C4-2B (cell line): ENCODE measurements at regions not wholly inside any gene's neighbourhood (a gene's known extent, or its start where the extent isn't known, plus 50 kb on each side); places are given as distances from the start of the nearest gene placed in this dataset.

Experiments used
- ZFX ChIP-seq: fragments of 450-650 bp; IDR thresholded peaks from 2 replicates; pipeline ENCODE4 v1.6.1; 2017
- TF ChIP-seq, protein P1 (sequence below): fragments of 450-650 bp; conservative IDR thresholded peaks from 2 replicates; pipeline ENCODE4 v1.5.1; 2017; ENCODE audit warnings: mild to moderate bottlenecking

GRCh38 chr22:48772286-48772907 is 1055.3 kb downstream of the BRD1 start:
- TF ChIP-seq, protein P1, sequence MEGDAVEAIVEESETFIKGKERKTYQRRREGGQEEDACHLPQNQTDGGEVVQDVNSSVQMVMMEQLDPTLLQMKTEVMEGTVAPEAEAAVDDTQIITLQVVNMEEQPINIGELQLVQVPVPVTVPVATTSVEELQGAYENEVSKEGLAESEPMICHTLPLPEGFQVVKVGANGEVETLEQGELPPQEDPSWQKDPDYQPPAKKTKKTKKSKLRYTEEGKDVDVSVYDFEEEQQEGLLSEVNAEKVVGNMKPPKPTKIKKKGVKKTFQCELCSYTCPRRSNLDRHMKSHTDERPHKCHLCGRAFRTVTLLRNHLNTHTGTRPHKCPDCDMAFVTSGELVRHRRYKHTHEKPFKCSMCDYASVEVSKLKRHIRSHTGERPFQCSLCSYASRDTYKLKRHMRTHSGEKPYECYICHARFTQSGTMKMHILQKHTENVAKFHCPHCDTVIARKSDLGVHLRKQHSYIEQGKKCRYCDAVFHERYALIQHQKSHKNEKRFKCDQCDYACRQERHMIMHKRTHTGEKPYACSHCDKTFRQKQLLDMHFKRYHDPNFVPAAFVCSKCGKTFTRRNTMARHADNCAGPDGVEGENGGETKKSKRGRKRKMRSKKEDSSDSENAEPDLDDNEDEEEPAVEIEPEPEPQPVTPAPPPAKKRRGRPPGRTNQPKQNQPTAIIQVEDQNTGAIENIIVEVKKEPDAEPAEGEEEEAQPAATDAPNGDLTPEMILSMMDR, result no peak
- TF ChIP-seq ZFX, result no peak
